GM12873 (cell line): ENCODE measurements at regions not wholly inside any gene's neighbourhood (a gene's known extent, or its start where the extent isn't known, plus 50 kb on each side); places are given as distances from the start of the nearest gene placed in this dataset.

Experiments used
- TF ChIP-seq, protein P1 (sequence below): IDR thresholded peaks from 2 replicates; pipeline ENCODE4 v1.5.1; 2012; ENCODE audit warnings: low read depth, mild to moderate bottlenecking, moderate library complexity, low read length, control low read depth; ENCODE audit not compliant: insufficient read depth; ENCODE audit errors: missing control alignments

DNA sequence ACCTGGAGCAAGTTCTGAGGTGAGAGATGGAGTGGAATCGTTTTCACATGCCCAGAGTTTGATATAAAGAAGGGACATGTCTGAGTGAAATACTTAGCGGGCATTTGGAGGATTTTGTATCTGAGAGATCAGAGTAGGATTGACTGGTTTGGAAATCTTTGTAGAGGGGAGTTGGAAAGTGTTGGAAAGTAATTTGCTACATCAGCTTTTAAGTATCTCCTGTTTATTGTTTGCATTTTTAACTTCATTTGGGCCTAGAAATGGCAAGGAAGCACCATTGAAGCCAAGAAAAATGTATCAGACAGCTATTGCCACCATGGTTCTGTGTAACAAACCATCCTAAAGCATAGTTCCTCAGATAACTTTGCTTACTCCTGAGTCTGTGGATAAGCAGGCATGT lies 1015.1 kb upstream of the EEF2KMT start:
- TF ChIP-seq, protein P1, sequence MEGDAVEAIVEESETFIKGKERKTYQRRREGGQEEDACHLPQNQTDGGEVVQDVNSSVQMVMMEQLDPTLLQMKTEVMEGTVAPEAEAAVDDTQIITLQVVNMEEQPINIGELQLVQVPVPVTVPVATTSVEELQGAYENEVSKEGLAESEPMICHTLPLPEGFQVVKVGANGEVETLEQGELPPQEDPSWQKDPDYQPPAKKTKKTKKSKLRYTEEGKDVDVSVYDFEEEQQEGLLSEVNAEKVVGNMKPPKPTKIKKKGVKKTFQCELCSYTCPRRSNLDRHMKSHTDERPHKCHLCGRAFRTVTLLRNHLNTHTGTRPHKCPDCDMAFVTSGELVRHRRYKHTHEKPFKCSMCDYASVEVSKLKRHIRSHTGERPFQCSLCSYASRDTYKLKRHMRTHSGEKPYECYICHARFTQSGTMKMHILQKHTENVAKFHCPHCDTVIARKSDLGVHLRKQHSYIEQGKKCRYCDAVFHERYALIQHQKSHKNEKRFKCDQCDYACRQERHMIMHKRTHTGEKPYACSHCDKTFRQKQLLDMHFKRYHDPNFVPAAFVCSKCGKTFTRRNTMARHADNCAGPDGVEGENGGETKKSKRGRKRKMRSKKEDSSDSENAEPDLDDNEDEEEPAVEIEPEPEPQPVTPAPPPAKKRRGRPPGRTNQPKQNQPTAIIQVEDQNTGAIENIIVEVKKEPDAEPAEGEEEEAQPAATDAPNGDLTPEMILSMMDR, result no peak

DNA sequence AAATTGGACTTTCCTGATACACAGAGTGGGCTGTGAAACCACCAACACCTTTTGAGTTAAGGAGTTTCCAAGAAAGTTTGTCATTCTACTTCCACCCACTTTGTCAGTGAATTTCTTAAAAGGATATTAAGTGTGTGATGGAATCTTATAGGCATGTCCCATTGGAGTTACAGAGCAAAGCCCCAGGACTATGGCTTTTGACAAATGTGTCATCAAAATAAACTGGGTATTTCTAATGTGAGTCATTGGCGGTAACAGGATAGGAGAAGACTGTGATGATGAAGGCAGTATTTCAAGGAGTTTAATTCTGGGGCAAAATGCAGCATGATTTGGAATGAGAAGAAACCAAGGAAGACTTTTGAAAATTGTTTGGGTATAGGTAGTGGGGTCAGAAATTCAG lies 1013.8 kb upstream of the EEF2KMT start:
- TF ChIP-seq, protein P1, result no peak

- TF ChIP-seq, protein P1, result no peak
These were observed 1012.8 kb upstream of the EEF2KMT start for GRCh38 chr16:6110346-6110745.

GRCh38 chr16:6106061-6106460 lies 1008.5 kb upstream of the EEF2KMT start:
- TF ChIP-seq, protein P1, result no peak

DNA sequence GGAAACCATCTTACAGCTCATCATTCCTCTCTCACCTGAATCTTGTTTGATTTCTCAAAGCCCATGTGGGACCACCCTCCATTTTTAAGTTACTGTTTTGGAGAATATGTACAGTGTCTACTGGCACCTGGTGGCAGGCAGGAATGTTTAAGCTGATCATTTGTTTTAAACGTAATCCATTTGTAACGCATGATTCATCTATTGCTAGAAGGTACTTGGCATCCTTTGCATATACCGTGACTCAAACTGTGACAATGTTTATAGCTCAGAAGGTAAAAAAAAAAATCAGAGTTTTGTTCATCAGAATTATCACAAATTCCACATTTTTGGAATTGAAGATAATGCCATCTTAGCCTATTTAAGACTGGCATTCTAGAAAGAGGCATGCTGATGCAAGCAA lies 1007.5 kb upstream of the EEF2KMT start:
- TF ChIP-seq, protein P1, result no peak

- TF ChIP-seq, protein P1, result no peak
These were observed 1006.8 kb upstream of the EEF2KMT start for GRCh38 chr16:6104428-6104827.

DNA sequence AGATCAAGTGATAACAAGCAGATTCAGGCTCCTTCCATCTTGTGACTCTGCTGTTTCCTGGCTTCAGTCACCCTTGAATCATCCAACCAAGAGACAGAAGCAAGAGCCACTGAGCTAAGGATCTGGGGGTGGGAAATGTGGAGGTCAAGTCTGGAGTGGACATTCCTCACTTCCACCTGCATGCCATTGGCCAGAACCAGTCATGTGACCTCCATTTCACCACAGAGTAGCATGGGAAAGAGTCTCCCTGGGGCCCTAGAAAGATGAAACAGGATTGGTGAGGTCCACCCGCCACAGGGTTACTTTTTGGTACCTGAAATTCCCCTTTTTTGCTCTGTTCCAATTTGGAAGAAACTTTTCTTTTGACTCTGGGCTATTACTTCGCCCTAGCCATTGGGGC lies 1006.0 kb upstream of the EEF2KMT start:
- TF ChIP-seq, protein P1, result no peak
